GM21825 (cell line): ENCODE measurements at regions not wholly inside any gene's neighbourhood (a gene's known extent, or its start where the extent isn't known, plus 50 kb on each side); places are given as distances from the start of the nearest gene placed in this dataset.
"Not testable (repeated sequence)": the region's sequence is repeated elsewhere in the genome, so short reads cannot be mapped to it uniquely, and the experiment has no call there.

ENCODE experiments used
- ATAC-seq: cut with Tn5 transposase; IDR thresholded peaks from one replicate; pipeline ENCODE4 v1.9.1; 2021; ENCODE audit warnings: mild to moderate bottlenecking, moderate library complexity; ENCODE audit not compliant: unreplicated experiment

DNA sequence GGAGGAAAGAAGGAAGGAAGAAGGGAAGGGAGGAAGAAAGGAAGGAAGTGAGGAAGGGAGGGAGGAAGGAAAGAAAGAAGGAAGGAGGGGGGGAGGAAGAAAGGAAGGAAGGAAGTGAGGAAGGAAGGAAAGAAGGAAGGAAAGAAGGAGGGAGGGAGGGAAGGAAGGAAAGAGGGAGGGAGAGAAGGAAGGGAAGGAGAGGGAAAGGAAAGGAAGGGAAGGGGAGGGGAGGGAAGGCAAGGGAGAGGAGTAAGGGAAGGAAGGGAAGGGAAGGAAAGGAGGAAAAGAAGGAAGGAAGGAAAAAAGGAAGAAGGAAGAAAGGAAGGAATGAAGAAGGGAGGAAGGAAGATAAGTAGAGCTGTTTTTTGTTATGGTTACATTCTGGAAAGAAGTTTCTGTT, 141.2 kb downstream of the LRRC3B start:
- no peak for ATAC-seq

DNA sequence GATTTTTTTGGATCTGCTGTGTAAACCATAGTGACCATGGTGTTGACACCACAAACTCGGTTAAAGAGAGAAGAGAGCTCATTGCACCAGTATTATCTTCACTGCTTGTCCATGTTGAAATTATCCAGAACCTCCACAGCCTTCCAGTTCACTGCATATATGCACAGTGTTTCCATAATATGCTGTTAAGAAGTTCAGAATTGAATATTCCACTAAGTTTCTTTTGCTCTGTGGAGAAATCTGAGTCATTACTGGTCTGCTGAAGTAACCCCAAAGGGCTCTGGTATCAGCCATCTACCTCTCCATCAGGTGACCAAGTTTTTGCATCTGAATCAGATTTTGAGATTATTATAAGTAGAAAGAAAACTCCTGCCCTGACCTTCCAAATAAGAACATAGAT, 143.5 kb downstream of the LRRC3B start:
- ATAC-seq, result no peak

DNA sequence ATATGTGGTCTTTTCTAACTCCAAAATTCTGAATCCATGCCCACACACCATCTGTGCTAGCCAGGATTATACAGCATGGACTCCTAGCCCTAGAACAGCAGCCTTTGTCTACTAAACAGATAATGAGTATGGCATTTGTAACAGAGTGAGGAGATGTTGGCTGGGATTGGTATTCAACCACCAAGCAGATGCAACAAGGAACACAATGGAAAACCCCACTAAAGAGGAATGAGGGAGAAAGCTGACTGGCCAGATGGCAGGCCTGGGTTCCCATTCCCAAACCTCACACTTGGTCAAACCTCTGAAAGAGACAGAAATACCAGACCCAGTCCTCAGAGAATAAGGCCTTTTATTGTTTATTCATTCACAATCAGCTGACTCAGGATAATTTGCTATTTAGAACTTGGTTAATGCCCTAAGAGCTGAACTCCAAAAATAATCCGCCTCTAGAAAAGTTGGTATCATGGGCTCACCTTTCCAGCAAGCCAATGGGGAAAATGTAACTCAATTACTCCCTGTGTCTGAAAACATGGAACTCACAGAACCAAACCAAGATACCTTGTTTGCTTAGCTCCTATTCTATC, 145.6 kb downstream of the LRRC3B start:
- ATAC-seq, result no peak

DNA sequence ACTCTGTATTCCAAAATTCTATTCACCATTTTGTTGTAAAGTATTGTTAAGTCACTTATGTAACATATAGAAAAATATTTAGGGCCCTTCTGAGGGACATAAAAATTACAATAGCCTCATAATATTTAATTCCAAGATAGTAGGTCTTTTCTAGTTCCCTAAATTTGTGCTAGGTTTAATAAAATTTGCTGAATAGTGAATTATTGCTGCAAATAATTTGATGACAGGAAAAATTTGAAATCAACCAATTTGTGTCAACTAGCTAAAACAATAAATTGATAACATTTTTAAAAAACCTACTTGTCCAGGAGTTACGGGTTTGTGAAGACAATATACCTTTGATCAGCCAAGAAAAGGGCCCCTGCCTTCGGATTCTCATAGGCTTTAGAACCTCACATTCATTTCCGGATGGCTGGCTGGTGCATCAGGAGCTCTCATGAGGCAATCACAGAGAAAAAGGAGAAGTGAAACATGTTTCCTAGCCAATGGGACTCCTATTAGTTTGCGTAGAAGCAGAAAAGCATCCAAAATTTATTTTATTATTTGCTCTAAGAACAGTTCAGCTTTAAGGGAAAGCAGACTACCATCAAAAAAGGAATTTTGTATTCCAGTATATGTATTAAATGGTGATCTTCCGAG, 177.2 kb downstream of the LRRC3B start:
- ATAC-seq, result no peak

DNA sequence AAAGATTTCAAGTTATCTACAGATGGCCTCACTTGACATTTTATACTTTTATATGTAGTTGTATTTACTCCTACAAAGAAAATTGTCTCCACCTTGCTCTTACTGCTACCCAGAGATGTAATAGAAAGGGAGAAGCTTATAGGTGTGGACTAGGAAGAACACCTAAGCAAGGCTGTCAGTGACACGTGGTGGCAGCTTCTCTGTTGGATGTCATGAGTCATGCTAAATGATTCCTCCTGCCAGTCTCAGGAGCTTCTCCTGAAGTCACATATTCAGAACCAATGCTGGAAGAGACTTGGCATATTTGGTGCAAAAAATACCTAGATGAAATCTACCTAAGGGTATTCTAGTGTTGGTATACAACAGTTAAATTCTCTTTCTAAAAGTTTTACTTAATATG, 184.7 kb downstream of the LRRC3B start:
- no peak for ATAC-seq

DNA sequence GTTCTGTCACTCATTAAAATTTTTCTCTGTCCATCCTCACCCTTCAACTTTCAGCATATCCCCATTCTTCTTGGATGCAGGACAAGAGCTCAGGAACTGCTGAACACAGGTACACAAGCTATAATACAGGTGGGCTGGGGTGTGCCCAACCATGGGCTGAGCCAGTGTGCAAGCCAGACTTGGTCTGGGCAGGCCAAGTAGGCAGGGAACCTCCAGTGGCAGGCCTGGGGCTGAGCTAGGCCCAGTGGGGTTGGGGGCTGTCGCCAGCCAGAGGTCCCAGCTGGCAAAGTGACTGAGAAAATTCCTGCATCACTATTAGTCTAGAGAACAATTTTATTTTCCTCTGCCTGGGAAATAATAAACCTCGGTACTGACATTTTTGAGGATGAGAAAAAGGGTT, 202.9 kb downstream of the LRRC3B start:
- ATAC-seq, result no peak

DNA sequence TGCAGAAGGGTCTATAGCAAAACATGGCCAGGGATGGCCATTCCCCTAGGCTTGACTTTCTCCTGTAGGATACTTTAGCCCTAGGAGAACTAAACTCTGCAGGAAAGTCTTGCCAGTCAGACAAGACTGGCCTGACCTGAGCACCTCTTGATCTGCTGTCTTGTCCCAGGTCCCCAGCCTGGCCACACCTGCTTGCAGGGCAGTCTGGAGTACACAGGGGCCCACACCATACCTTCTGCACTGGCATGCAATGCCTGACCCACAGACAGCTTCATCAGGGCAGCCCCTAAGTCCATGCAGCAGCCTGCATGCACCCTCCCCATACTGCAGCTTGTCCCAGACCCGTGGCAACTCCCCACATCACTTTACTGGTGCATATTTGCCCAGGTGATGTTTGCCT, 204.6 kb downstream of the LRRC3B start:
- no peak for ATAC-seq

DNA sequence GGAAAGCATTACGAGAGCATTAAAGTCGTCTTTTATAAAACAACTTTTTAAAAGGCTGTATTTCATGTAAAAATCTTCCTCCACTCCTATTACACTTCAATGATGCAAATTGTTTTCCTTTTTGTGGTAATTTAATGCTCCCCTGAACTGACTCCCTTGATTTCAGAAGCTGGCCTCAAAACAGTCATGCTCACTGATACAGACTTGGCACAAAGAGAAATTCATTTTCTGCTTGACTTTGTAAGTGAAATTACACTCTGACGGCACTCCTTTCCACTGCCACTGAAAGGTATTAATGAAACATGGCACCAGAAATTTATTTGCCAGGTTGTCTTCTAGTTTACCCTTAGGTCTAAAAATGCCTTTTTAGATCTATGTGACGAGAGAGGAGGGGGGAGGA, 215.5 kb downstream of the LRRC3B start:
- no peak for ATAC-seq

DNA sequence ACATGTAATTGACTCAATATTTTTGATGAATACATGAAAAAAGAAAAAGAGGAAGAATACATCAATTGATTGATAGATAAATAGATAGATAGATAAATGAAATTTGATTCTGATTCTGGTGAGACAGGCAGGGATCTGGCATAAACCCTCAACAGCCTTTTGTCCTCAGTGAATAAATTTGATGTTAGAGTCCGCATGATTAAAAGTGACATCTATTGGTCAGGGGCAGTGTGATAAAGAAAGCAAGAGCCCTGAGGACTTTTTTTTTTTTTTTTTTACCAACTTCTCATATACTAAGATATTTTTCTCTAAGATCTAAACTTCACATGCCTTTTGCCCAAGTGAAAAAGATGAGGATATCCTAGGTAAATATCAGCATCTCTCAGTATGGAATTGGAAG, 216.4 kb downstream of the LRRC3B start:
- no peak for ATAC-seq

DNA sequence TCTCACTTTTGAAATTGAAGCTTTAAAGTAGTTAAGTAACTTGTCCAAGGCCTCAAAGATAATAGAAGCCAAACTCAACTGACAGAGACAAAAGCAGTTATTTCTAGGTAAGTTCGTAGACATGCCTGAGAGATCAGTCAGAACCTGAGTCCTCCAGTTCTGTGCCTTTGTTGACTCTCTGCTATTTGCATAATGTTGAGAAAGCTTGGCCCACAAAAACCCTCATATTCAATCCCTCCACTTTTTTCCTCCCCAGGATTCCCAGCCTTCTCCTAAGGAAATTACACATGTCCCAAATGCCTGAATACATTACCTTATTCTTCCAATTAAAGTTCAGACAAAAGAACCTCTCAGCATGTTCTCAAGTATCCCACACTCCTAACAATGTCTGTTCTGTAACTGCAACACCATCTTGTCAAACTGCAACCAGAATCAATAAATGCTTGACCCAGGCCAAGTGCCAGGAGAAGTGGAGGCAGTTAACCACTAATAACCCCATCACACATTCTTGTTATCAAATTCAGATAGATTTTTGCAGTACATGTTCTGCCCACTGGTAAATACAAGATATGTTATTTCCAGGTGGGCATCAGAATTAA, 217.8 kb downstream of the LRRC3B start:
- no peak for ATAC-seq

DNA sequence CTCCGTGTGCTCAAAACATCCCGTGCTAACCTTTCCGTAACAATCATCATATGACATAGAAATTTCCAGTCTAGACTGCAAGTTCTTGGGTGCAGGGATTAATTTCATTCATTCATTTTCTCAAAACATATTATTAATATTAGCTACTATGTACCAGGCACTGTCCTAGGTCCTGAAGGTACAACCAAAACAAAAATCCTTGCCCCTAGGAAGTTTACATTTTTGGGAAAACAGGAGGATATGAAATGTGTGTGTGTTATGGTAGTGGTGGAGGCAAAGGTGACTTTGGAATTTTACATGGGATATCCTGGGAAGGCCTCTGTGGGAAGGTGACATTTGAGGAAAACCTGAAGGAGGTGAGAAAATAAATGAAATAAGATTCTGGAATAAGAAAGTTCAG, 222.6 kb downstream of the LRRC3B start:
- ATAC-seq, result no peak

DNA sequence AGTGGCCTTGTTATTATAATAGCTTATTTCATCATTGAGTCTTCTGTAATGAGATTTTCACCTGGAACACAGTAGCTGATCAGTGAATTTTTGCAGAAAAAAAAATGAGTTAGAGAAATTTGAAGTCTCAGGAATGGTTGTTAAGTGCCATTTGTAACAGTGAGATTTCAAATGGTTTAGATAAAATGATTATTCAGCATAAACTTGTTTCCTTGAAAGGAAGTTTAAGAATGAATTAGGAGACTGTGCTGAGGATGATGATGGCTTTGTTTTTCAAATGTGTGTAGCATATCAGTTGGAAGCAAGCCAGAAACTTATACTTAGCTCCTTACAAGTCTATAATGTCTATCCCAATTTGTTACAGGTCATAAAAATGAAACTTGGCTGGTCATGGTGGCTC, 225.1 kb downstream of the LRRC3B start:
- no peak for ATAC-seq

DNA sequence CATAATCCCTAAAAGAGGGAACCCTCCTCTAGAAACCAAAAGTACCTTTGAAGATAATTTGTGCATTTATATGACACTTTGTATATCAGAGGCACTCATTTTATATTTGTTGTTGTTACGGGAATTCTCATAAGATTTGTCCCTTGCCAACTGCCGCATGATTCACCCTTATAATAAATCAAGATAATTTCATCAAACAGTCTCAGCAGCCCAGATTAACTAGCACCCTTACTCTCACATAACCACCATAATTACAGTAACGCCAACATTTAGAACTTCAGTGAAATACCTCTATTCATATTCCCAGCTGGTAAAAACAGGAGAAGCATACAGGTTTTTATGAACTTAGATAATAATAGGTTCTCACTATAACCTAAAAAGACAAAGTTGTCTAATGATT, 271.9 kb downstream of the LRRC3B start:
- no peak for ATAC-seq

DNA sequence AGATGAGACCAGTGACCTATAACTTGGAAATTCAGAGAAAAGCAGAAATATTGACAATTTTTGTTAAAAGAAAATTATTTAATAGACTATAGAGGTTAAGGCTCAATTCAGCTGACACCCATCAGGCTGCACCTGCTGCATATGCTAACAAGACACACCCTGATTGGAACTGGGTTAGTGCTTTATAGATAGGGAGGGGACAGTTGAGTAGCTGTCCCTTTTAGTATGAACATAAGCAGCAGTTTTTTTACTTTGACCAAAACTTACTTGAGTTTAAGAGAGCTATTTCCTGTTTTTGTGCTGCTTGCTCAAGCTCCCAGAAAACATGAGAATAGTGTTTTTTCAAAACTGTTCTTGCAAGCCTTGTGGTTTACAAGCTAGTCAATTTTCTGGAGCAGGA, 292.6 kb downstream of the LRRC3B start:
- no peak for ATAC-seq

DNA sequence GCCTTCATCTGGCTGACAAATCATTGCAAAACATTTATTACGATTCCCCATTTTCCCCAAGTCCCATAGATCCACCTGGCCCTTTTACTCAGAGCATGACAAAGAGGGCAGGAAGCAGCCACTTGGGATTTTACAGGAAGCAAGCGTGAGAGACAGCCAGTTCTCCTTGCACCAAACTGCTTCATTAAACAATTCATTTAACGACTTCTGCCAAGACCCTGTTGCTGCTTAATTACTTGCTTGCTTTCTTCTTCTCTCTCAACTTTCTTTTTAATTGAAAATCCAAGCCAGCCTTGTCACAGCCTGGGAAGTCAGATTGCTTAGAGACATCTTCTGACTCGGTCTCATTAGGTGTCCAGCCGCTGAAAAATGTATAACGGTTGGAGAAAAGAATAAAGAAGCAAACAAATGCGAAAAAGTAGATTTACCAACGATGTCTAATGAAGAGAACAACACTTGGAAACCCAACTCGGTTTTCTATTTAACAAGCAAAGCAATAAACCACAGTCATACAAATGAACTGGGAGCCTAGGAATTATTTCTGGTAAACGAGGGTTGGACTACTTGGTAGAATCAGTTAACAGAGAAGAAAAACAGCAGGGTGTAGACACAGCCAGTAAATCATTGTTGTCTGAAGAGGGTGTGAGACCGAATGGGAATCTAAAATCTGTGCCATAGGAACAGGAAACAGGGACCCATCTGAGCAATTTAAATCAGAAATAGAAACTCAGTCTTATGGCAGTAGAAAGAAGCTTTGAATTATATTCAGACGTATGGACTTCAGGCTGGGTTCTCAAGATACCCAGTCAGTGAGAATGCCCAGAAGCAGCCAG, 298.3 kb downstream of the LRRC3B start:
- ATAC-seq, result no peak

DNA sequence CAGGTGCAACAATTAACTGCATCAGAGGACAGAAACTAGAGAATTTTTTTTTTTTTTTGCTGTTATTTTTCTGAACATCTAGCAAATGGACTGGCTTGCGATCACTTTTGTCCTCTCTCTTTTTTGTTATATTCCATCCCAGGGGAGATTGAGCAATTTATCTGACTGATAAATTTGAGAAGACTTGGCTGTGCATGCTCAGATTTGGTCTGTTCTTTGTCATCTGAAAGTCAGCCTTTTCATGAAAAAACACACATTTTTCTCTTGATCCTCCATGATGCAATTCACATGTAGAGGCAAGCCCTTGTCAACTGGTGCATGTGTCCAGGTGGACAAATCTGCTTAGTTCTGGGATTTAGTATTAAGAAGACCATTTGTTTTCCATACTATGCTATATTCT, 309.3 kb downstream of the LRRC3B start:
- no peak for ATAC-seq

DNA sequence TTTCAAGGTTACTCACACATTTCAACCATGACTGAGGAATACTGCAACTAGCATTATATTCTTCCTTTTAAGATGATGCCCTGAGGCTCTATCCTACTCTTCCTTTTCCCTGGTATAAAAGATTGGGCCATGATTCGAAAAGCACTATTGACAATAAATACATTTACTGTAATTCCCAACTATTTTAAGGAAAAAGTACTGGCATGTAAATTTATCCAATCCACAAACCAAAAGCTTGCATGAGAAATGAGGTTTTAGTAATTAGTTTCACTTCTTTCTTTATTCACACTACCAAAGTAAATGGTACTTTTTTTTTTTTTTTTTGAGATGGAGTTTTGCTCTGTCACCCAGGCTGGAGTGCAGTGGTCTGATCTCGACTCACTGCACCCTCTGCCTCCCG, 310.2 kb downstream of the LRRC3B start:
- ATAC-seq, result no peak

DNA sequence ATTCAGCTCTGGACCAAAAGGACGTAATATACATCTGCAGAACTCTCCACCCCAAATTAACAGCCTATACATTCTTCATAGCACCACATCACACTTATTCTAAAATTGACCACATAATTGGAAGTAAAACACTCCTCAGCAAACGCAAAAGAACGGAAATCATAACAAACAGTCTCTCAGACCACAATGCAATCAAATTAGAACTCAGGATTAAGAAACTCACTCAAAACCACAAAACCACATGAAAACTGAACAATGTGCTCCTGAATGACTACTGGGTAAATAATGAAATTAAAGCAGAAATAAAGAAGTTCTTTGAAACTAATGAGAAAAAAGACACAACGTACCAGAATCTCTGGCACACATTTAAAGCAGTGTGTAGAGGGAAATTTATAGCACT, 322.9 kb downstream of the LRRC3B start:
- ATAC-seq, result not testable (repeated sequence)

DNA sequence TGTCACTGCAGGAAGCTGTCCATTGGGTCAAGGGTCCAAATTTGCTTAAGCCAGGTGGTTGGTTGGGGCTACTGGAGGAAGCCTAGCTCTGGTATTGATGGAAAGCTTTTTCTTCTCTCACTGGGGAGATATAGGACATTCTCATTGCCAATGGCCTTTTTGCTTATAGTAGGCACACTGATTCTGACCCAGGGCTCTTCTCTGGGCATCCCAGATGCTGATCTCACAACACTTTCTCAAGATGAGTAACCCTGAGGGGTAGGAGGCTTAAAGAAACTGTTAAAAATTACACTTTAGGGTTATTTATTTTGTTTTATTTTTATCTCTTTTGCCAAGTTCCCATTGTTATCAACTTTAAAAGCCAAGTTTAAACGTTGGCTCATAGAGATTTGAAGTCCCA, 337.8 kb downstream of the LRRC3B start:
- no peak for ATAC-seq

DNA sequence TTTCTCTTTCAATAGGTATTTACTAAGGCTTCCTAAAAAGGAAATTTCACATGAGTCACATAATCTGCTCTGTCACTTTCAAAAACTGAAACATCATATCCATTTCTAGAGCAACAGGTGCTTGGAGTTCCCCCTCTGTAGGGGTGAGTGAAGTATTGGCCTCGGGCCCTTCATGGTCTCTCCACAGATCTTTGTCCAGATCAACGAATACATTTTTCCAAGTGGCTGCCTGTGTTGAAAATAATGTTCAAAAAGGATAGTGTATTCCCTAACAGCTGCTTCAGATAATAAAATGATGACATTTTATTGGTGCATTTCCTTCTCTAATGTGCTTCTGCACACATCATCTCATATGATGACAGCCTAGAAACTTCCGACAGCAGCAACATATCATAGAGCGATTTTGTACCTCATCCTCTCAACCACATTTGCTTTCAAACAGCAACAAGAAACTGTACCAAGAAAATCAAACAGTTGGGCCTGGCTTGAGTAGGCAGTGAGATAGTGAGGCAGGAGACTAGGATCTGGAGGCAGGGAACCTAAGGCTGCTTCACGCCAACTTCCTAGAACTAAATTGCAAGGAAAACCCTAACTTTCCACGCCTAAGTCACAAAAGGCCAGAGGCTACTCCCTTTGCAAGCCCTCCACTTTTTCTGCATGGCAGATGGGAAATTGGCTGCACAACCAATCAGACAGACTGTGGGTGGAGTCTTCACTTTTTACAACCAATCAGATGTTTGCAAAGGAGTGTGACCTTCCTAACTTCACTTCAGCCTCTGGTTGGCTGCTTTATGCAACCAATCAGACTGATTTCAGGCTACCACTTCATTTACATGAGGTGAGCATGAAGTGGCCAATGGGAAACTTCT, 340.2 kb downstream of the LRRC3B start:
- peak; percentile 96 for ATAC-seq

DNA sequence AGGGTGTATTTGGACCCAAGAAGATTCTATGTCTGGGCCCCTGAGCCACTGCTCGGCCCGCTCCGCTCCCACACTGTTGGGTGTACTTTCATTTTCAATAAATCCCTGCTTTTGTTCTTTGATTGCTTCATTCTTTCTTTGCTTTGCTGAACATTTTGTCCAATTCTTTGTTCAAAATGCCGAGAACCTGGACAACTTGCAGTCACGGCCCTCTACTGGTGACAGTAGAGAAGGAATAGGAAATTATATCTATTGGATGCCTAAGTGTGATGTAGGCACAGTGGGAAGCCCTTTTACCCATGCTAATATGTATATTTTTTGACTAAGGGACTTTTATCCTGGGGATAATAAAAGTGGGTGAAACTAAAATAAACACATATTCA, 340.8 kb downstream of the LRRC3B start:
- no peak for ATAC-seq
